ENCODE measurements at regions not wholly inside any gene's neighbourhood (a gene's known extent, or its start where the extent isn't known, plus 50 kb on each side); places are given as distances from the start of the nearest gene placed in this dataset.
"Not testable (repeated sequence)": the region's sequence is repeated elsewhere in the genome, so short reads cannot be mapped to it uniquely, and the experiment has no call there.

DNA sequence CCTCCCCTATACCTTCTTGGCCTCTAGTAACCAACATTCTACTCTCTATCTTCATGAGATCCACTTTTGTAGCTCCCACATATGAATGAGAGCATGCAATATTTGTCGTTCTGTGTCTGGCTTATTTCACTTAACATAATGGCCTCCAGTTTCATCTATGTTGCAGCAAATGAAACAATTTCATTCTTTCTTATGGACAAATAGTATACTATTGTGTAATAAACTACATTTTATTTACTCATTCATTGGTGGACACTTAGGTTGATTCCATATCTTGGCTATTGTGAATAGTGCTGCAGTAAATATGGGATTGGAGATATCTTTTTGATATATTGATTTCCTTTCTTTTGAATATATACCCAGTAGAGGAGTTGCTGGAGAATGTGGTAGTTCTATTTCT is 151.1 kb downstream of the JRKL start:
- no peak for DNase-seq (ENCODE audit: low read depth)
- no peak for TF ChIP-seq MYC (IDR thresholded peaks at IDR 0.05; ENCODE audit: low read depth, low read length)
- TF ChIP-seq, protein P1, sequence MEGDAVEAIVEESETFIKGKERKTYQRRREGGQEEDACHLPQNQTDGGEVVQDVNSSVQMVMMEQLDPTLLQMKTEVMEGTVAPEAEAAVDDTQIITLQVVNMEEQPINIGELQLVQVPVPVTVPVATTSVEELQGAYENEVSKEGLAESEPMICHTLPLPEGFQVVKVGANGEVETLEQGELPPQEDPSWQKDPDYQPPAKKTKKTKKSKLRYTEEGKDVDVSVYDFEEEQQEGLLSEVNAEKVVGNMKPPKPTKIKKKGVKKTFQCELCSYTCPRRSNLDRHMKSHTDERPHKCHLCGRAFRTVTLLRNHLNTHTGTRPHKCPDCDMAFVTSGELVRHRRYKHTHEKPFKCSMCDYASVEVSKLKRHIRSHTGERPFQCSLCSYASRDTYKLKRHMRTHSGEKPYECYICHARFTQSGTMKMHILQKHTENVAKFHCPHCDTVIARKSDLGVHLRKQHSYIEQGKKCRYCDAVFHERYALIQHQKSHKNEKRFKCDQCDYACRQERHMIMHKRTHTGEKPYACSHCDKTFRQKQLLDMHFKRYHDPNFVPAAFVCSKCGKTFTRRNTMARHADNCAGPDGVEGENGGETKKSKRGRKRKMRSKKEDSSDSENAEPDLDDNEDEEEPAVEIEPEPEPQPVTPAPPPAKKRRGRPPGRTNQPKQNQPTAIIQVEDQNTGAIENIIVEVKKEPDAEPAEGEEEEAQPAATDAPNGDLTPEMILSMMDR (IDR thresholded peaks at IDR 0.05; ENCODE audit: low read depth, low read length): no peak
- TF ChIP-seq MAX (IDR thresholded peaks at IDR 0.05; ENCODE audit: low read depth, low read length): no peak
- no peak for TF ChIP-seq POLR2A (IDR thresholded peaks at IDR 0.05; ENCODE audit: extremely low read depth, insufficient read length)
- H3K4me3 ChIP-seq (ENCODE audit: low read depth, low read length): no peak overlapping the region

GRCh38 chr11:96543177-96543576 is 153.4 kb downstream of the JRKL start:
- DNase-seq (ENCODE audit: low read depth): no peak
- H3K4me3 ChIP-seq (ENCODE audit: low read depth, low read length): no peak overlapping the region
- TF ChIP-seq POLR2A (IDR thresholded peaks at IDR 0.05; ENCODE audit: extremely low read depth, insufficient read length): no peak

DNA sequence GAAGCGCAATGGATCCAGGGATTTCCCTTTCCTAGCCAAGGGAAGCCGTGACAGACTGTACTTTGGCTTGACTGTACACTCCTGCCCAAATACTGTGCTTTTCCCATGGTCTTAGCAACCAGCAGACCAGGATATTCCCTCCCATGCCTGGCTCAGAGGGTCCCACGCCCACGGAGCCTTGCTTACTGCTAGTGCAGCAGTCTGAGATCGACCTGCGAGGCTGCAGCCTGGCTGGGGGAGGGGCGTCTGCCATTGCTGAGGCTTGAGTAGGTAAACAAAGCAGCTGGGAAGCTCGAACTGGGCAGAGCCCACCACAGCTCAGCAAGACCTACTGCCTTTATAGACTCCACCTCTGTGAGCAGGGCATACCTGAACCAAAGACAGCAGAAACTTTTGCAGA is 155.4 kb downstream of the JRKL start:
- DNase-seq (ENCODE audit: low read depth); H3K4me3 ChIP-seq (ENCODE audit: low read depth, low read length): not testable (repeated sequence)

- TF ChIP-seq POLR2A (IDR thresholded peaks at IDR 0.05; ENCODE audit: extremely low read depth, insufficient read length) (no peak), MAX (IDR thresholded peaks at IDR 0.05; ENCODE audit: low read depth, low read length) (no peak), MYC (IDR thresholded peaks at IDR 0.05; ENCODE audit: low read depth, low read length) (no peak)
- TF ChIP-seq, protein P1 (IDR thresholded peaks at IDR 0.05; ENCODE audit: low read depth, low read length): no peak
- DNase-seq (ENCODE audit: low read depth): no peak
- no peak overlapping the region for H3K4me3 ChIP-seq (ENCODE audit: low read depth, low read length)
Measured at GRCh38 chr11:96551136-96551535, 161.3 kb downstream of the JRKL start.

- TF ChIP-seq POLR2A (IDR thresholded peaks at IDR 0.05; ENCODE audit: extremely low read depth, insufficient read length) (no peak), MYC (IDR thresholded peaks at IDR 0.05; ENCODE audit: low read depth, low read length) (no peak), MAX (IDR thresholded peaks at IDR 0.05; ENCODE audit: low read depth, low read length) (no peak)
- TF ChIP-seq, protein P1 (IDR thresholded peaks at IDR 0.05; ENCODE audit: low read depth, low read length): no peak
- H3K4me3 ChIP-seq (ENCODE audit: low read depth, low read length): no peak overlapping the region
- no peak for DNase-seq (ENCODE audit: low read depth)
Measured at GRCh38 chr11:96554236-96554820, 164.5 kb downstream of the JRKL start.

DNA sequence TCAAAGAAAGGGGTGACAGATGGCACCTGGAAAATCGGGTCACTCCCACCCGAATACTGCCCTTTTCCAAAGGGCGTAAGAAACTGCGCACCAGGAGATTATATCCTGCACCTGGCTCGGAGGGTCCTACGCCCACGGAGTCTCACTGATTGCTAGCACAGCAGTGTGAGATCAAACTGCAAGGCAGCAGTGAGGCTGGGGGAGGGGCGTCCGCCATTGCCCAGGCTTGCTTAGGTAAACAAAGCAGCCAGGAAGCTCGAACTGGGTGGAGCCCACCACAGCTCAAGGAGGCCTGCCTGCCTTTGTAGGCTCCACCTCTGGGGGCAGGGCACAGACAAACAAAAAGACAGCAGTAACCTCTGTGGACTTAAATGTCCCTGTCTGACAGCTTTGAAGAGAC is 166.0 kb downstream of the JRKL start:
- not testable (repeated sequence) for DNase-seq (ENCODE audit: low read depth); H3K4me3 ChIP-seq (ENCODE audit: low read depth, low read length)

DNA sequence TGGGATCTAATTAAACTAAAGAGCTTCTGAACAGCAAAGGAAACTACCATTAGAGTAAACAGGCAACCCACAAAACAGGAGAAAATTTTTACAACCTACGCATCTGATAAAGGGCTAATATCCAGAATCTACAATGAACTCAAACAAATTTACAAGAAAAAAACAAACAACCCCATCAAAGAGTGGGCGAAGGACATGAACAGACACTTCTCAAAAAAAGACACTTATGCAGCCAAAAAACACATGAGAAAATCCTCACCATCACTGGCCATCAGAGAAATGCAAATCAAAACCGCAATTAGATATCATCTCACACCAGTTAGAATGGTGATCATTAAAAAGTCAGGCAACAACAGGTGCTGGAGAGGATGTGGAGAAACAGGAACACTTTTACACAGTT is 170.9 kb downstream of the JRKL start:
- DNase-seq (ENCODE audit: low read depth); H3K4me3 ChIP-seq (ENCODE audit: low read depth, low read length): not testable (repeated sequence)

GRCh38 chr11:96567176-96567575 is 177.4 kb downstream of the JRKL start:
- no peak overlapping the region for H3K4me3 ChIP-seq (ENCODE audit: low read depth, low read length)
- no peak for DNase-seq (ENCODE audit: low read depth)
- TF ChIP-seq MYC (IDR thresholded peaks at IDR 0.05; ENCODE audit: low read depth, low read length): no peak
- TF ChIP-seq, protein P1 (IDR thresholded peaks at IDR 0.05; ENCODE audit: low read depth, low read length): no peak
- TF ChIP-seq POLR2A (IDR thresholded peaks at IDR 0.05; ENCODE audit: extremely low read depth, insufficient read length): no peak
- no peak for TF ChIP-seq MAX (IDR thresholded peaks at IDR 0.05; ENCODE audit: low read depth, low read length)

Measured in NB4 (cell line).